ENCODE measurements at regions not wholly inside any gene's neighbourhood (a gene's known extent, or its start where the extent isn't known, plus 50 kb on each side); places are given as distances from the start of the nearest gene placed in this dataset.

DNA sequence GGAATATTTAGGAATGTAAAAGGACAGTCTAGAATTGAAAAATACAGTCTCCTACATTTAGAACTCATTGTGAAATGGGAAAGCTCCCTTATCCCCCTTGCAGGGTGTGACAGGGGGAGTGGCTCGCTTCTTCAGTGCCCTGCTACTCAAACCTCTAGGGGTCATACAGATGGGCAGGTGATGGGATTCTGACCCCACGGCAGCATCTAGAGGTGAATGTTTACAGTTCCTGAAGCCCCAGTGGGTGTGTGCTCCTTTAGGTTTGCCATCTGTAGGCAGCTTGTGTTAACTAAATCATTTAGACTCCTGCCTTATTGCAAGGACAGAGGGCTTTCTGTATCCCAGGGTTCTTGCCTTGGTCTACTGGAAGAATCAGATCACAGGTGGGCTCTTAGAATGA, 271.0 kb upstream of the MPDZ start:
- no peak for TF ChIP-seq CTCF (IDR thresholded peaks at IDR 0.05)
- TF ChIP-seq POLR2A (IDR thresholded peaks at IDR 0.05): no peak

Measured in sigmoid colon (tissue), 3 donors.